ENCODE measurements at regions not wholly inside any gene's neighbourhood (a gene's known extent, or its start where the extent isn't known, plus 50 kb on each side); places are given as distances from the start of the nearest gene placed in this dataset.
"Not testable (repeated sequence)": the region's sequence is repeated elsewhere in the genome, so short reads cannot be mapped to it uniquely, and the experiment has no call there.

- no peak for DNase-seq
Observed at GRCh38 chr3:159739969-159740368, 248.7 kb upstream of the IL12A start.

- DNase-seq = no peak
Observed at GRCh38 chr3:159741281-159741680, 247.4 kb upstream of the IL12A start.

GRCh38 chr3:159748425-159748824, 240.2 kb upstream of the IL12A start:
- no peak for DNase-seq

- DNase-seq = no peak
Observed at GRCh38 chr3:159749406-159749805, 239.2 kb upstream of the IL12A start.

- DNase-seq = no peak
Observed at GRCh38 chr3:159751146-159751545, 237.5 kb upstream of the IL12A start.

GRCh38 chr3:159751752-159752151, 236.9 kb upstream of the IL12A start:
- no peak for DNase-seq

- not testable (repeated sequence) for DNase-seq
Observed at GRCh38 chr3:159756279-159757207, 232.1 kb upstream of the IL12A start.

GRCh38 chr3:159757341-159758060, 231.1 kb upstream of the IL12A start:
- DNase-seq = no peak

GRCh38 chr3:159760046-159760445, 228.6 kb upstream of the IL12A start:
- no peak for DNase-seq

- DNase-seq = no peak
Observed at GRCh38 chr3:159761369-159761768, 227.3 kb upstream of the IL12A start.

GRCh38 chr3:159761848-159762635, 226.6 kb upstream of the IL12A start:
- DNase-seq = no peak

GRCh38 chr3:159763011-159763601, 225.5 kb upstream of the IL12A start:
- DNase-seq = no peak

- no peak for DNase-seq
Observed at GRCh38 chr3:159763602-159764489, 224.8 kb upstream of the IL12A start.

- no peak for DNase-seq
Observed at GRCh38 chr3:159764490-159765029, 224.1 kb upstream of the IL12A start.

GRCh38 chr3:159765030-159765859, 223.4 kb upstream of the IL12A start:
- no peak for DNase-seq

- DNase-seq = no peak
Observed at GRCh38 chr3:159765860-159766294, 222.8 kb upstream of the IL12A start.

- no peak for DNase-seq
Observed at GRCh38 chr3:159766563-159767185, 222.0 kb upstream of the IL12A start.

- no peak for DNase-seq
Observed at GRCh38 chr3:159770998-159771397, 217.6 kb upstream of the IL12A start.

- no peak for DNase-seq
Observed at GRCh38 chr3:159771865-159772611, 216.6 kb upstream of the IL12A start.

All from activated CD4-positive, alpha-beta T cell treated with anti-CD3 and anti-CD28 coated beads, Interleukin-2, amount 50 U/mL, for 1 hour (primary cell).